ENCODE measurements at regions not wholly inside any gene's neighbourhood (a gene's known extent, or its start where the extent isn't known, plus 50 kb on each side); places are given as distances from the start of the nearest gene placed in this dataset.
"Not testable (repeated sequence)": the region's sequence is repeated elsewhere in the genome, so short reads cannot be mapped to it uniquely, and the experiment has no call there.

GRCh38 chr14:48792376-48793024 is 793.7 kb downstream of the RPS29 start:
- DNase-seq, result no peak

GRCh38 chr14:48788771-48789170 is 797.4 kb downstream of the RPS29 start:
- no peak for DNase-seq

- no peak for DNase-seq
These were observed 799.7 kb downstream of the RPS29 start for GRCh38 chr14:48786498-48786897.

GRCh38 chr14:48771717-48772116 is 814.5 kb downstream of the RPS29 start:
- DNase-seq, result no peak

GRCh38 chr14:48751293-48751692 is 834.9 kb downstream of the RPS29 start:
- DNase-seq, result no peak

GRCh38 chr14:48748151-48748675 is 838.0 kb downstream of the RPS29 start:
- no peak for DNase-seq

GRCh38 chr14:48747561-48748089 is 838.6 kb downstream of the RPS29 start:
- no peak for DNase-seq

- DNase-seq, result no peak
These were observed 842.0 kb downstream of the RPS29 start for GRCh38 chr14:48744202-48744601.

GRCh38 chr14:48738186-48738925 is 847.8 kb downstream of the RPS29 start:
- DNase-seq, result no peak

- DNase-seq, result no peak
These were observed 850.6 kb downstream of the RPS29 start for GRCh38 chr14:48735607-48736006.

- no peak for DNase-seq
These were observed 854.9 kb downstream of the RPS29 start for GRCh38 chr14:48731260-48731659.

GRCh38 chr14:48726080-48726642 is 860.0 kb downstream of the RPS29 start:
- DNase-seq, result no peak

- no peak for DNase-seq
These were observed 861.0 kb downstream of the RPS29 start for GRCh38 chr14:48725051-48725734.

- no peak for DNase-seq
These were observed 862.2 kb downstream of the RPS29 start for GRCh38 chr14:48723841-48724495.

- DNase-seq, result no peak
These were observed 871.8 kb downstream of the RPS29 start for GRCh38 chr14:48714366-48714765.

GRCh38 chr14:48710133-48710532 is 876.0 kb downstream of the RPS29 start:
- no peak for DNase-seq

GRCh38 chr14:48709277-48709785 is 876.8 kb downstream of the RPS29 start:
- no peak for DNase-seq

- DNase-seq, result no peak
These were observed 881.5 kb downstream of the RPS29 start for GRCh38 chr14:48704639-48705038.

- DNase-seq, result no peak
These were observed 882.3 kb downstream of the RPS29 start for GRCh38 chr14:48703728-48704467.

- DNase-seq, result not testable (repeated sequence)
These were observed 888.8 kb downstream of the RPS29 start for GRCh38 chr14:48697362-48697761.

- no peak for DNase-seq
These were observed 892.4 kb downstream of the RPS29 start for GRCh38 chr14:48693793-48694192.

- DNase-seq, result no peak
These were observed 895.8 kb downstream of the RPS29 start for GRCh38 chr14:48690349-48690748.
